ENCODE measurements at regions not wholly inside any gene's neighbourhood (a gene's known extent, or its start where the extent isn't known, plus 50 kb on each side); places are given as distances from the start of the nearest gene placed in this dataset.

DNA sequence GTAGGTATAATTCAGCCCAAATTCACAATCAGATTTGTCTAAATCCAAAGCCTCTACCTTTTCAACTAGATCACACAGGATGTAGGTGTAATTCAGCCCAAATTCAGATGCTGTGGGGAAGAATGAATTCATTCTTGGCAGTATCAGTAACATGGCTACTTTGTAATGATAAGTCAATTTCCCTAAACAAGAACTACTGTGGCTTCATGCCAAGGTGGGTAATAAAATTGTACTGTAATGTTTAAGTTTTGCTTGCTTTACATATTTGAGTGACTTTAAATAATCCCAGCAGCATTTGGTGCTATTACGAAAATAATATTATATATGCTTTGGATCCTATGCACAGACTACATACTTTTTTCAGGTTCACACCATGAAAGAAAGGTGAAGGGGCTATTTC lies 239.1 kb downstream of the HDGFL1 start:
- DNase-seq (ENCODE audit: low spot score): no peak

DNA sequence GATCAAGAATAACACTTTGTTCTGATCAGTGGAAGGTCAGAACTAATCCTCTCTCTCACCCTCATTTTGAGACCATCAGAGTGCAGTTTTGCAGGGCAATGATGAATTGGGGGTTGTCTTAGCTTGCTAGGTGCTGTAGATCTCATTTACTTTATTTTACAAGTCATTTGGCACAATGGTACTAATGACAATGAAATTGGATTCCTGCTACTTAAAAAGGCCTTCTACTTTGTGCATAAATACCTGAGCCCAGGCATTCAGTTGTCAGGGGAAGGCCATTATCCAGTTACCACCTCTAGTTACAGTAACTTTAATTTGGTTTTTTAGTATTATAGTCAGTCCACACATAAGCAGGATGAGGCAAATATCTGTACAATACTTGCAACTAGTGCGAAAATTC lies 240.0 kb downstream of the HDGFL1 start:
- no peak for DNase-seq (ENCODE audit: low spot score)

GRCh38 chr6:22819209-22819608 lies 249.8 kb downstream of the HDGFL1 start:
- DNase-seq (ENCODE audit: low spot score): no peak

- DNase-seq (ENCODE audit: low spot score): peak; percentile 43
These were observed 252.4 kb downstream of the HDGFL1 start for GRCh38 chr6:22821664-22822320.

GRCh38 chr6:22825210-22825609 lies 255.8 kb downstream of the HDGFL1 start:
- no peak for DNase-seq (ENCODE audit: low spot score)

- DNase-seq (ENCODE audit: low spot score): no peak
These were observed 257.6 kb downstream of the HDGFL1 start for GRCh38 chr6:22826961-22827360.

- peak; percentile 11 for DNase-seq (ENCODE audit: low spot score)
These were observed 258.4 kb downstream of the HDGFL1 start for GRCh38 chr6:22827760-22828159.

DNA sequence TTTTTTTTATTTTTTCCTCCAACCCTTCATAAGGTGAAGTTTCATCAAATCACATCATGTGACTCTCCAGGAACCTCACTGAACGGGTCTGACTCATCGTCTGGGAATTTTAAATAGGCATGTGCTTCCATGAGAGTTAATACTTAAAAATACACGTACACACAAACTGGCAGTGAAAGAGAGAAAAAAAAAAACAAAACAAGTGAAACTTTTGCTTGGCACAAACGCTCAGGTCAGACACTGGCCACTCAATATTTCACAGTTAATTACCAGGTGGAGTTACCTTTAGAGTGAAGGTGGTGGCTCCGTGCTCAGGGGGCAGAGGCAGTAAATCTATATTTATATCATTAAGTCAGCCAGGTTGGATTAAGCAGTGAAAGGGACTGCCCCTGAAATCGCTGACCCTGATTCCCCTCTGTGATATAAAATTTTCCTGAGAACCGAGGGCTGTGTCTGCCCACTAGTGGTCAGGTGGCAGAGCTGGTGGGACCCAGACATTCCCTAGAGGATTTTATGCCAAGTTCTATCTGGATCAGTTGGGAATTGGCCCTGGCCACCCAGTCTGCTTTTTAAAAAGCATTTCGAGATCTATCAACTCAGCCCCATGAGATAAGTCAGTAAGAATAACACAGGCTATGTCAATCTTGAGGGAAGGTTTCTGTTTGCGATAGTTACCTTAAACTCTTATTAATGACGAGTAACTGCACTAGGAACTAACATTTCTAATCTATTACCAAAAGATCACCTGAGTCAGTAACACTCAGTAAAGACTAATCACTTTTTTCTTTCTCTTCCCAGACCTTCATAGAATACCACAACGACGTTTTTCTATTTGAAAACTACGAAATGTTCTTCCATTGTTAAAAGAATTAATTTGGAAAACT lies 259.1 kb downstream of the HDGFL1 start:
- peak; percentile 78 for DNase-seq (ENCODE audit: low spot score)

DNA sequence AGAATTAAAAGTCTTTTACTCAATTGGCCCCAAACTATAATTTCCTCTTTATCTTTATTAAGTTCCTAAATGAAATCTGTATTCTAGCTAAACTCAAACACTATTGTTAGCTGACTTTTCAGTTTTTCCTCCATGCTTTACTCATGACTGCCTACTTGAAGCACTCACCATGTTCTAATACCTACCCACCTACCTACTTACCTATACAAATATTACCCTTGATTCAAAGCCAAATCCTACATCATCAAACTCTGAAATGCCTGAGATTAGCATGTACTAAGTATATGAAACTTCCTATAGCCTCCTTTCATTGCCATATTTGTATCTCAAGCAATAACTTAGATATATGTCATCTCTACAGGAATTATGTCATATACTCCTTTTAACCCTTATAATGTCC lies 259.7 kb downstream of the HDGFL1 start:
- DNase-seq (ENCODE audit: low spot score): no peak

- DNase-seq (ENCODE audit: low spot score): no peak
These were observed 261.1 kb downstream of the HDGFL1 start for GRCh38 chr6:22830463-22830862.

- no peak for DNase-seq (ENCODE audit: low spot score)
These were observed 263.8 kb downstream of the HDGFL1 start for GRCh38 chr6:22833191-22833590.

GRCh38 chr6:22838345-22838744 lies 269.0 kb downstream of the HDGFL1 start:
- DNase-seq (ENCODE audit: low spot score): no peak

- DNase-seq (ENCODE audit: low spot score): no peak
These were observed 276.1 kb downstream of the HDGFL1 start for GRCh38 chr6:22845467-22845866.

DNA sequence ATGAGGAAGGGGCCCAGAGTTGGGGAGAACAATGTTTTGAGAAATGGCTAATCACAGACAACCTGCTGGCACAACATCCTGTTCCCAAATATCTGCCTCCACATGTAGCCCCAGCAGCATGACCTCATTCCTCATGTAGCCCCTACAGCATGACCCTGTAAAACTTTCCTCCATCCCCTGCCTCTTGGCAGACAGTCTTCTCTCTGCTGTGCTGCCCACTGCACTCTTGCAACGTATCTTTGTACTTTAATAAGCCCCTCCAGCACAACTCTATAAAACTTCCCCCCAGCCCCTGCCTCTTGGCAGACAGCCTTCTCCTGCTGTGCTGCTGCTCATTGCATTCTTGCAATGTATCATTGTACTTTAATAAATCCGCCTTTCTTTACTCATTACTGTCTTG lies 278.8 kb downstream of the HDGFL1 start:
- DNase-seq (ENCODE audit: low spot score): no peak

DNA sequence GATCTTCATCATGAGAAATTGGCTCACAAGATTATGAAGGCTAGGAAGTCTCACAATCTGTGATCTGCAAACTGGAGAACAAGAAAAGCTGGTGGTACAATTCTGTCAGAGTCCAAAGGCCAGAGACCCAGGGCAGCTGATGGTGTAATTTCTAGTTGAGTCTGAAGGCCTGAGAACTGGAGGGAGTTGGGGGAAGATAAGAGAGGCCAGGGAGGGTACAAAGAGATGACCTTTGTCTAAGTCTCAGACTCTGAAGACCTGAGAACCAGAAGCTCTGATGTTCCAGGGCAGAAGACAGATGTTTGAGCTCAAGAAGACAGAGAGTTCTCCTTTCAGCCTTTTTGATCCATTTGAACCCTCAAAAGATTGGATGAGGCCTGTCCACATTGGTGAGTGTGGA lies 280.6 kb downstream of the HDGFL1 start:
- DNase-seq (ENCODE audit: low spot score): no peak

DNA sequence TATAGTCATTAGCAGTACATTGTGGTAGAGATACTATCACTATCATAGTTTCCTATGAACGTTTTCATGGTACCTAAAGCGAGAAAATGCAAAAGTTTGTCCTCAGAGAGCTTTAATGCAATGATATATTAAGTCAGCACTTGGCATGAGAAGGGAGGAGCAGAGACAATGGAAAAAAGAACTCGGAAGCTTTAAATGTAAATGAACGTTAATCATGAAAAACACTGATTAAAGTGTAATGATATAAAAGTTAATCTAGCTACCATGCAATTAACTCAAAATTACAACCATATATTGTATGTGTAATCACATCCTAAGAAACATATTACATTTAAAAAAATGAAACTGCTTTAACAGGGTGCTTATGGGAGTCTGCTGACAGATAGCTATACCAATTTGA lies 282.7 kb downstream of the HDGFL1 start:
- DNase-seq (ENCODE audit: low spot score): no peak

- no peak for DNase-seq (ENCODE audit: low spot score)
These were observed 304.3 kb downstream of the HDGFL1 start for GRCh38 chr6:22873513-22874136.

GRCh38 chr6:22875845-22876244 lies 306.5 kb downstream of the HDGFL1 start:
- no peak for DNase-seq (ENCODE audit: low spot score)

- no peak for DNase-seq (ENCODE audit: low spot score)
These were observed 308.9 kb downstream of the HDGFL1 start for GRCh38 chr6:22878324-22878701.

DNA sequence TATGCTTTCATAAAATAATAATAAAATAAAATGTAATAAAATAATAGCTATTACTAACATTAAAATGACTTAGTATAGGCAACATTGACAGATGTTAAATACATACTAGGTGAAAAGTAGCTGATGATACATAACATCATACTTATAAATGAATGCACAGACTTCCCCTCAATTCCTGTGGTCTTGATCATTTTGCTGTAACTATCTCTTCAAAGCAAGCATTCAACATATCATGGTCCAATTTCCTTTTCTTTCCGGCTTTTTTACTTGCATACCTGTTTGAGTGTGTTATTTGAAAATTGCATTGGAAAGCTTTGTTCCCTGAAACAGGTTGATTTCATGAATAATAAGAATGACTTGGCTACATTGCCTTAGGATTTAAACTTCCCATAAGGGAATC lies 309.3 kb downstream of the HDGFL1 start:
- DNase-seq (ENCODE audit: low spot score): no peak

DNA sequence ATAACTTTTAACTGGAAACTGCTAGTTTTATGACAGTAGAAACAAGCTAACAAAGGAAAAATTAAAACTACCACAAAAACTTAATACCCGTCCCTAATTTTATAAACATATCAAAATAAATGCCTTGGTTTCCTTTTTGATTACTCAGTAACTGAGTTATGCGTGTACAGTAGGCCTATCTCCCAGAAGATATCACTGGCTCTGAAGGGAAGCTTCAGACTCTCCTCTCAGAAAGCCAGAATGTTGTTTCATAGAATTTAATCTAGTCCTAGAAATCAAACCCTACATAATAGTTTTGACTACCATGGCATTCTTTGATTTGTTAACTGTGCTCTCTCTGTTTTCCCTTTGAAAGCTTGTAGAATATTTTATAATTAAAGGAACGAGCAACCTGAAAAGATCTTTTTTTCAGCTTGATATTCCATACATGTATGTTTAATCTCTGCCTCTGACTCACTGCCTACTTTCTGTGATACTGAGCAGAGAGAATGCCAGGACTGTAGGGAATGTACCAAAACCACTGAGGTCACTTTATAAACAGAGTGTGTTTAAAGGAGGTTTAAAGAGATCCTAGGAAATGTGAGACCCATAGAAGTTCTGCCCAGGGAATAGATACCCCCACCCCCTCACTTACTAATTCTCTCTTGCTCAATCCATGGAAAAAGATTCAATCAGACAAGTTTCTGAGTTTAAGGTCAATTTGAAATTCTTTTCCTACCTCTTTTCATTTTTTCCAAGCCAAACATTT lies 311.5 kb downstream of the HDGFL1 start:
- peak; percentile 74 for DNase-seq (ENCODE audit: low spot score)

DNA sequence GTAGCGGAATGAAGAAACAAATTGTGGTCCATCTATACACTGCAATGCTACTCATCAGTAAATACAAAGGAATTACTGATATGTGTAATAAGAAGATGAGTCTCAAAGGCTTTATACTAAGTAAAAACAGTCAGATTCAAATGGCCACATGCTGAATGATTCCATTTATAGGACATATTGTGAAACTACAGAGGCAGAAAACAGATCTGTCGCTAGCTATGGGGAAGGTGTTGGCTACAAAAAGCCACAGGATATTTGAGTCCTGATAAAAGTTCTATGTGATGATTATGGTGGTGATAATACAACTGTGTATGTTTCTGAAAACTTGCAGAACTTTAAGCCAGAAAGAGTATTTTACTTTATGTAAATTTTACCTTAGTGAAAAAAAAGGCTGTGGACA lies 313.2 kb downstream of the HDGFL1 start:
- DNase-seq (ENCODE audit: low spot score): no peak
